ENCODE measurements at regions not wholly inside any gene's neighbourhood (a gene's known extent, or its start where the extent isn't known, plus 50 kb on each side); places are given as distances from the start of the nearest gene placed in this dataset.
"Not testable (repeated sequence)": the region's sequence is repeated elsewhere in the genome, so short reads cannot be mapped to it uniquely, and the experiment has no call there.

DNA sequence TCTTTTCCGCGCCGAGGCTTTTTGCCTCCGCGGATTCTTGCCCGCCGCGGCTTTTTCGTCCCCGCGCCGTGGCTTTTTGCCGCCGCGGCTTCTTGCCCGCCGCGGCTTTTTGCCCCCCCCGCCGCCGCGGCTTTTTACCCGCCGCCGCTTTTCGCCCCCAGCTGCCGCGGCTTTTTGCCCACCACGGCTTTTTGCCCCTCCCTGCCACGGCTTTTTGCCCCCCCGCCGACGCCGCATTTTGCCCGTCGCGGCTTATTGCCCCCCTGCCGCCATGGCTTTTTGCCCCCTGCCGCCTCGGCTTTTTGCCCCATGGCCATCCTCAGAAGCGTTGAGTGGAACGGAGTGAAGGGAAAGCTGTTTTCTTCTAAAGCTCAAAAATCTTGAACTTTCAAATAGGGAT is 4955.5 kb upstream of the OR11H1 start:
- TF ChIP-seq, protein P1, sequence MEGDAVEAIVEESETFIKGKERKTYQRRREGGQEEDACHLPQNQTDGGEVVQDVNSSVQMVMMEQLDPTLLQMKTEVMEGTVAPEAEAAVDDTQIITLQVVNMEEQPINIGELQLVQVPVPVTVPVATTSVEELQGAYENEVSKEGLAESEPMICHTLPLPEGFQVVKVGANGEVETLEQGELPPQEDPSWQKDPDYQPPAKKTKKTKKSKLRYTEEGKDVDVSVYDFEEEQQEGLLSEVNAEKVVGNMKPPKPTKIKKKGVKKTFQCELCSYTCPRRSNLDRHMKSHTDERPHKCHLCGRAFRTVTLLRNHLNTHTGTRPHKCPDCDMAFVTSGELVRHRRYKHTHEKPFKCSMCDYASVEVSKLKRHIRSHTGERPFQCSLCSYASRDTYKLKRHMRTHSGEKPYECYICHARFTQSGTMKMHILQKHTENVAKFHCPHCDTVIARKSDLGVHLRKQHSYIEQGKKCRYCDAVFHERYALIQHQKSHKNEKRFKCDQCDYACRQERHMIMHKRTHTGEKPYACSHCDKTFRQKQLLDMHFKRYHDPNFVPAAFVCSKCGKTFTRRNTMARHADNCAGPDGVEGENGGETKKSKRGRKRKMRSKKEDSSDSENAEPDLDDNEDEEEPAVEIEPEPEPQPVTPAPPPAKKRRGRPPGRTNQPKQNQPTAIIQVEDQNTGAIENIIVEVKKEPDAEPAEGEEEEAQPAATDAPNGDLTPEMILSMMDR (IDR thresholded peaks at IDR 0.05 in 8 of 11, conservative IDR thresholded peaks at IDR 0.05 in 3 of 11) = not testable (repeated sequence)
- not testable (repeated sequence) for TF ChIP-seq POLR2AphosphoS5, POLR2A (IDR thresholded peaks at IDR 0.05)
